ENCODE measurements at regions not wholly inside any gene's neighbourhood (a gene's known extent, or its start where the extent isn't known, plus 50 kb on each side); places are given as distances from the start of the nearest gene placed in this dataset.
"Not testable (repeated sequence)": the region's sequence is repeated elsewhere in the genome, so short reads cannot be mapped to it uniquely, and the experiment has no call there.

GRCh38 chr14:53378142-53378541, 225.0 kb upstream of the DDHD1 start:
- DNase-seq (ENCODE audit: low read depth in 2 of 3, low spot score in 2 of 3): no peak

- no peak for DNase-seq (ENCODE audit: low read depth in 2 of 3, low spot score in 2 of 3)
Observed at GRCh38 chr14:53376064-53376463, 222.9 kb upstream of the DDHD1 start.

GRCh38 chr14:53375599-53375998, 222.5 kb upstream of the DDHD1 start:
- no peak for DNase-seq (ENCODE audit: low read depth in 2 of 3, low spot score in 2 of 3)

- no peak for DNase-seq (ENCODE audit: low read depth in 2 of 3, low spot score in 2 of 3)
Observed at GRCh38 chr14:53368711-53369201, 215.6 kb upstream of the DDHD1 start.

GRCh38 chr14:53368066-53368465, 214.9 kb upstream of the DDHD1 start:
- no peak for DNase-seq (ENCODE audit: low read depth in 2 of 3, low spot score in 2 of 3)

- DNase-seq (ENCODE audit: low read depth in 2 of 3, low spot score in 2 of 3): no peak
Observed at GRCh38 chr14:53367644-53368026, 214.5 kb upstream of the DDHD1 start.

GRCh38 chr14:53365486-53366130, 212.5 kb upstream of the DDHD1 start:
- DNase-seq (ENCODE audit: low read depth in 2 of 3, low spot score in 2 of 3): no peak

GRCh38 chr14:53362916-53363315, 209.8 kb upstream of the DDHD1 start:
- not testable (repeated sequence) for DNase-seq (ENCODE audit: low read depth in 2 of 3, low spot score in 2 of 3)

GRCh38 chr14:53360829-53361228, 207.7 kb upstream of the DDHD1 start:
- no peak for DNase-seq (ENCODE audit: low read depth in 2 of 3, low spot score in 2 of 3)

- no peak for DNase-seq (ENCODE audit: low read depth in 2 of 3, low spot score in 2 of 3)
Observed at GRCh38 chr14:53358166-53358565, 205.0 kb upstream of the DDHD1 start.

GRCh38 chr14:53356361-53357150, 203.4 kb upstream of the DDHD1 start:
- DNase-seq (ENCODE audit: low read depth in 2 of 3, low spot score in 2 of 3): no peak

GRCh38 chr14:53355581-53356112, 202.5 kb upstream of the DDHD1 start:
- DNase-seq (ENCODE audit: low read depth in 2 of 3, low spot score in 2 of 3): peak in 2 of 3 donors; percentile 18 to 52

GRCh38 chr14:53354336-53354735, 201.2 kb upstream of the DDHD1 start:
- DNase-seq (ENCODE audit: low read depth in 2 of 3, low spot score in 2 of 3): no peak

- no peak for DNase-seq (ENCODE audit: low read depth in 2 of 3, low spot score in 2 of 3)
Observed at GRCh38 chr14:53350866-53351265, 197.7 kb upstream of the DDHD1 start.

- DNase-seq (ENCODE audit: low read depth in 2 of 3, low spot score in 2 of 3): no peak
Observed at GRCh38 chr14:53350429-53350828, 197.3 kb upstream of the DDHD1 start.

GRCh38 chr14:53346988-53347387, 193.9 kb upstream of the DDHD1 start:
- no peak for DNase-seq (ENCODE audit: low read depth in 2 of 3, low spot score in 2 of 3)

GRCh38 chr14:53341324-53341723, 188.2 kb upstream of the DDHD1 start:
- DNase-seq (ENCODE audit: low read depth in 2 of 3, low spot score in 2 of 3): no peak

- DNase-seq (ENCODE audit: low read depth in 2 of 3, low spot score in 2 of 3): no peak
Observed at GRCh38 chr14:53338192-53338591, 185.1 kb upstream of the DDHD1 start.

GRCh38 chr14:53336729-53337128, 183.6 kb upstream of the DDHD1 start:
- no peak for DNase-seq (ENCODE audit: low read depth in 2 of 3, low spot score in 2 of 3)

GRCh38 chr14:53333809-53334208, 180.7 kb upstream of the DDHD1 start:
- DNase-seq (ENCODE audit: low read depth in 2 of 3, low spot score in 2 of 3): no peak

- DNase-seq (ENCODE audit: low read depth in 2 of 3, low spot score in 2 of 3): no peak
Observed at GRCh38 chr14:53331921-53332320, 178.8 kb upstream of the DDHD1 start.

GRCh38 chr14:53331247-53331646, 178.1 kb upstream of the DDHD1 start:
- no peak for DNase-seq (ENCODE audit: low read depth in 2 of 3, low spot score in 2 of 3)
